ENCODE measurements at regions not wholly inside any gene's neighbourhood (a gene's known extent, or its start where the extent isn't known, plus 50 kb on each side); places are given as distances from the start of the nearest gene placed in this dataset.
"Not testable (repeated sequence)": the region's sequence is repeated elsewhere in the genome, so short reads cannot be mapped to it uniquely, and the experiment has no call there.

- Histone ChIP-seq H3K27me3 (ENCODE audit: control insufficient read depth, insufficient read depth, low read length) (no peaks in the 10 kb centered on the region), H3K36me3 (ENCODE audit: control insufficient read depth, insufficient read depth, low read length) (no peaks in the 10 kb centered on the region), H3K4me3 (ENCODE audit: low read depth, low read length) (no peak overlapping the region)
- no peak for DNase-seq (ENCODE audit: low read depth)
- no peak for TF ChIP-seq CTCF (IDR thresholded peaks at IDR 0.05; ENCODE audit: insufficient read depth, low read length, poor library complexity, severe bottlenecking)
These were observed 66.6 kb downstream of the LACC1 start for GRCh38 chr13:43946281-43946680.

GRCh38 chr13:43947897-43948458 is 68.3 kb downstream of the LACC1 start:
- no peaks in the 10 kb centered on the region for H3K36me3 ChIP-seq (ENCODE audit: control insufficient read depth, insufficient read depth, low read length)
- TF ChIP-seq CTCF (IDR thresholded peaks at IDR 0.05; ENCODE audit: insufficient read depth, low read length, poor library complexity, severe bottlenecking), result no peak
- H3K27me3 ChIP-seq (ENCODE audit: control insufficient read depth, insufficient read depth, low read length), result no peaks in the 10 kb centered on the region
- no peak overlapping the region for H3K4me3 ChIP-seq (ENCODE audit: low read depth, low read length)
- DNase-seq (ENCODE audit: low read depth), result no peak

- H3K36me3 ChIP-seq (ENCODE audit: control insufficient read depth, insufficient read depth, low read length), result no peaks in the 10 kb centered on the region
- H3K4me3 ChIP-seq (ENCODE audit: low read depth, low read length), result no peak overlapping the region
- no peak for DNase-seq (ENCODE audit: low read depth)
- H3K27me3 ChIP-seq (ENCODE audit: control insufficient read depth, insufficient read depth, low read length), result no peaks in the 10 kb centered on the region
- no peak for TF ChIP-seq CTCF (IDR thresholded peaks at IDR 0.05; ENCODE audit: insufficient read depth, low read length, poor library complexity, severe bottlenecking)
These were observed 73.7 kb downstream of the LACC1 start for GRCh38 chr13:43953370-43953769.

GRCh38 chr13:43956975-43957374 is 77.3 kb downstream of the LACC1 start:
- not testable (repeated sequence) for DNase-seq (ENCODE audit: low read depth); H3K4me3 ChIP-seq (ENCODE audit: low read depth, low read length); H3K36me3 ChIP-seq (ENCODE audit: control insufficient read depth, insufficient read depth, low read length); H3K27me3 ChIP-seq (ENCODE audit: control insufficient read depth, insufficient read depth, low read length)

GRCh38 chr13:43959291-43959690 is 79.6 kb downstream of the LACC1 start:
- Histone ChIP-seq H3K27me3 (ENCODE audit: control insufficient read depth, insufficient read depth, low read length) (no peaks in the 10 kb centered on the region), H3K36me3 (ENCODE audit: control insufficient read depth, insufficient read depth, low read length) (no peaks in the 10 kb centered on the region), H3K4me3 (ENCODE audit: low read depth, low read length) (no peak overlapping the region)
- no peak for DNase-seq (ENCODE audit: low read depth)
- no peak for TF ChIP-seq CTCF (IDR thresholded peaks at IDR 0.05; ENCODE audit: insufficient read depth, low read length, poor library complexity, severe bottlenecking)

- Histone ChIP-seq H3K27me3 (ENCODE audit: control insufficient read depth, insufficient read depth, low read length) (no peaks in the 10 kb centered on the region), H3K36me3 (ENCODE audit: control insufficient read depth, insufficient read depth, low read length) (no peaks in the 10 kb centered on the region), H3K4me3 (ENCODE audit: low read depth, low read length) (no peak overlapping the region)
- no peak for TF ChIP-seq CTCF (IDR thresholded peaks at IDR 0.05; ENCODE audit: insufficient read depth, low read length, poor library complexity, severe bottlenecking)
- no peak for DNase-seq (ENCODE audit: low read depth)
These were observed 82.2 kb downstream of the LACC1 start for GRCh38 chr13:43961909-43962308.
